ENCODE measurements at regions not wholly inside any gene's neighbourhood (a gene's known extent, or its start where the extent isn't known, plus 50 kb on each side); places are given as distances from the start of the nearest gene placed in this dataset.

DNA sequence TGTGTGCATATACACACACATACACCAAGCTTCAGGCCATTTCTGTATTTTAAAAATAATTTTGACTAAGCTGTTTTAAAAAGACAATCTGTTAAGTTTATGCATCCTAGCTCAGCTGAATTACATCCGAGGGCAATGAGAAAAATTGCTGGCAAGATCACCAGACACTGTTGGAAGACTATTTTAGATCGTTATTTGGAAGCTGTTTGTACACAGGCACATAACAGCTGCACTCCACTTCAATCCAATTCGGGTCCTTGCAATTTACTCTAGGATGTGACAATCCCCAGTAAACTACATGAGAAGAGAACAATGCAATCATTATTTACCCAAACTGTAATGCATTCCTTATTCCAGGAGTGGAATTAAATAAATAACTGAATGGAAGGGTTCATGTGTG lies 79.3 kb upstream of the RASA1 start:
- TF ChIP-seq, protein P1, sequence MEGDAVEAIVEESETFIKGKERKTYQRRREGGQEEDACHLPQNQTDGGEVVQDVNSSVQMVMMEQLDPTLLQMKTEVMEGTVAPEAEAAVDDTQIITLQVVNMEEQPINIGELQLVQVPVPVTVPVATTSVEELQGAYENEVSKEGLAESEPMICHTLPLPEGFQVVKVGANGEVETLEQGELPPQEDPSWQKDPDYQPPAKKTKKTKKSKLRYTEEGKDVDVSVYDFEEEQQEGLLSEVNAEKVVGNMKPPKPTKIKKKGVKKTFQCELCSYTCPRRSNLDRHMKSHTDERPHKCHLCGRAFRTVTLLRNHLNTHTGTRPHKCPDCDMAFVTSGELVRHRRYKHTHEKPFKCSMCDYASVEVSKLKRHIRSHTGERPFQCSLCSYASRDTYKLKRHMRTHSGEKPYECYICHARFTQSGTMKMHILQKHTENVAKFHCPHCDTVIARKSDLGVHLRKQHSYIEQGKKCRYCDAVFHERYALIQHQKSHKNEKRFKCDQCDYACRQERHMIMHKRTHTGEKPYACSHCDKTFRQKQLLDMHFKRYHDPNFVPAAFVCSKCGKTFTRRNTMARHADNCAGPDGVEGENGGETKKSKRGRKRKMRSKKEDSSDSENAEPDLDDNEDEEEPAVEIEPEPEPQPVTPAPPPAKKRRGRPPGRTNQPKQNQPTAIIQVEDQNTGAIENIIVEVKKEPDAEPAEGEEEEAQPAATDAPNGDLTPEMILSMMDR (IDR thresholded peaks at IDR 0.05), result no peak
- Histone ChIP-seq H3K27ac (no peak overlapping the region), H3K4me3 (no peak overlapping the region), H3K4me1 (peaks cover 0 to 3% (median 0%) of the 10 kb centered on the region in 3 donors), H3K27me3 (no peaks in the 10 kb centered on the region), H3K9me3 (no peaks in the 10 kb centered on the region), H3K36me3 (no peaks in the 10 kb centered on the region)
- ATAC-seq (no peak), FAIRE-seq (no peak), DNase-seq (no peak)
- 14 to 17% methylated on average over 3 of the region's 3 CpGs for WGBS, 2 donors
- intact Hi-C loops (cut with DNase I), result no loop called here

DNA sequence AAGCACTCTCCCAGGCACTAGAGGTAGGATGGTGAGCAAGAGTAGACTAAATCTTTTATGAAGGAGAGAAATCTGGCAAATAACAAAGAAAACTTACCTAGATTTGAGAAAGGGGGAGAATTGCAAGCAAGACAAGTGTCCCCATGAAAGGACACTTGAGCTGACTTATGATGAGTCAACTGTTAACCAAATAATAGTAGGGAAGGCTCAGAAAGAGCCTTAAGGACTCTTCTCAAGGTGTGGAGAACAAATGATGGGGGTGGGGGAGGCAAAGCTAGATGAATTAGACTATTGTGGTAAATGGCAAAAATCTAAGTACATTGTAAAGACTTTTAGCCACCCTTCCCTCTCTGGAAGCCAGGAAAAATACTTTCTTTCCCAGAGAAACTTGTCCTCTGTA lies 77.6 kb upstream of the RASA1 start:
- Histone ChIP-seq H3K9me3 (no peaks in the 10 kb centered on the region), H3K27ac (no peak overlapping the region), H3K27me3 (no peaks in the 10 kb centered on the region), H3K4me1 (peaks cover 0 to 3% (median 0%) of the 10 kb centered on the region in 3 donors), H3K36me3 (no peaks in the 10 kb centered on the region), H3K4me3 (no peak overlapping the region)
- DNase-seq (no peak), FAIRE-seq (no peak), ATAC-seq (no peak)
- intact Hi-C loops (cut with DNase I), result no loop called here
- TF ChIP-seq, protein P1 (IDR thresholded peaks at IDR 0.05), result no peak

DNA sequence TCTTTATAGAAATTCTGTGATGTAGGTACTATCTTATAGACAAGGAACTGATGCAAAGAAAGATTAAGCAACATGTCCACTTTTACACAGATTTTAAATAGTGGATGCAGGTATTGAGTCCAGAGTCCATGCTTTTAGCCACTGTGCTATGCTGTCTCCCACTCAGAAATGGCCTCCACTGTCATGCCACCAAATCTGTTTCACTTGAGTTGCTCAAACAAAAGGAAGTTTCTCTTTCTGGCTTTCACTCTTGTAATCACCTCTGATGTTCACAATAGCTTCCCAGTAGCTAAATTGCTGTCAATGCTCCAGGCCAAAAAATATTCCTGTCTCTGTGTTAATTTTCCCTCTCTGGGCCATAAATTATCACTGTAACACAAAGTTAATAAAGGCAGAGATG lies 77.0 kb upstream of the RASA1 start:
- Histone ChIP-seq H3K4me1 (peaks cover 0 to 3% (median 0%) of the 10 kb centered on the region in 3 donors), H3K9me3 (no peaks in the 10 kb centered on the region), H3K36me3 (no peaks in the 10 kb centered on the region), H3K4me3 (no peak overlapping the region), H3K27me3 (no peaks in the 10 kb centered on the region), H3K27ac (no peak overlapping the region)
- intact Hi-C loops (cut with DNase I), result no loop called here
- DNase-seq (no peak), ATAC-seq (no peak), FAIRE-seq (no peak)
- TF ChIP-seq, protein P1 (IDR thresholded peaks at IDR 0.05), result no peak

DNA sequence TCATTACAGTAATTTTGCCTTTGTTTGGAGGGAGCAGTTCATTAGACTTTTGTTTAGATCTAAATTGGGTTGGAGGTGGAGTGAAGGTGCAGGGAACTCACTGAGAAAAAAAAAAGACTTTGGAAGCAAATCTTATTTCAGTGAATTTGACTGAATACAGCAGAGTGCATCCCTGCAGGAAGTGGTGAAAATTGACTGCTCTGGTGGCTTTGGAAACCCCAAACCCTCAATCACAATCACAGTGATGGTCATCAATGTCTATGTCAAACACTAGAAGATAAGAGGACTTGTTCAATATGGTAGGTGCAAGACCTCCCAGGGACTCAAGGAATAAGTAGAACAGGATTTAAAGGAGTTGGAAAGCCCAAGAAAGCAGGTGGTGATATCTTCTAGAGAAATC lies 76.0 kb upstream of the RASA1 start:
- no peak for DNase-seq
- no peak for FAIRE-seq

DNA sequence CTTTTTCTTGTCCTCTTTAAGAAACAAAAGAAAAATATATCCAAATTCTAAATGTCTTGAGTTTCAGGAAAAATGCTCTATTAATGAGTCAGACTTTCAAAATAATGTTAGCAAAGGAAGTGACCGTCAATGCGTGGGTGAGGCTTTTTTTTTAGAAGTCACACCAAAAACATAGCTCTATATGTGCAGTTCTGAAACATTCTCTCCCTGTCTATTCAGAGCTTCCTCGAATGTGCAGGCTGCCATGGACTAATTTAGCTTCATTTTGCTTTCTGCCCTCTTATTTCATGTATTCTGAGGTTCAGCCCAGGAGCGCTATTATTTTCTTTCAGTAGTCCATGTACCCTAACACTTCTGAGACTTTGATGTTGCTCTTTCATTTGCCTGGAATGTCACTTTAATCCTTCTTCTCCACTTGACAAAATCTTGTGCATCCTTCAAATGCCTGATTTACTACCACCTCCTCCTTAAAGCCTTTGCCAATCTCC lies 72.5 kb upstream of the RASA1 start:
- DNase-seq, result no peak
- Histone ChIP-seq H3K36me3 (no peaks in the 10 kb centered on the region), H3K4me1 (no peaks in the 10 kb centered on the region), H3K27me3 (no peaks in the 10 kb centered on the region), H3K4me3 (no peak overlapping the region), H3K27ac (no peak overlapping the region), H3K9me3 (no peaks in the 10 kb centered on the region)
- WGBS, 2 donors, result 65 to 81% methylated on average over 4 of the region's 4 CpGs
- intact Hi-C loops (cut with DNase I), result no loop called here
- FAIRE-seq, result no peak
- TF ChIP-seq, protein P1 (IDR thresholded peaks at IDR 0.05), result no peak
- ATAC-seq, result peak in 1 of 4 donors; percentile 47

More for the DNA sequence above, 76.0 kb upstream of the RASA1 start:
- Histone ChIP-seq H3K4me1 (peaks cover 0 to 3% (median 0%) of the 10 kb centered on the region in 3 donors), H3K4me3 (no peak overlapping the region), H3K27ac (no peak overlapping the region), H3K27me3 (no peaks in the 10 kb centered on the region), H3K36me3 (no peaks in the 10 kb centered on the region), H3K9me3 (no peaks in the 10 kb centered on the region)
- no peak for ATAC-seq
- intact Hi-C loops (cut with DNase I), result no loop called here
- TF ChIP-seq, protein P1 (IDR thresholded peaks at IDR 0.05), result no peak

Measured in pancreas (tissue), 10 donors.